Smooth muscle cell (in vitro differentiated cells): ENCODE measurements at regions not wholly inside any gene's neighbourhood (a gene's known extent, or its start where the extent isn't known, plus 50 kb on each side); places are given as distances from the start of the nearest gene placed in this dataset.

ENCODE experiments used
- DNase-seq: peaks from one replicate; lab custom pipeline; 2025; ENCODE audit not compliant: unreplicated experiment; lab: John Stamatoyannopoulos, UW
- H2AFZ ChIP-seq: fragments of 200-600 bp; sonication (generic); 2 replicates; pipeline ENCODE4 v1.6.0; 2016; ENCODE audit warnings: antibody characterized with exemption, low read depth, mild to moderate bottlenecking
- H3F3A ChIP-seq: fragments of 200-600 bp; sonication (generic); 2 replicates; pipeline ENCODE4 v1.6.0; 2017; ENCODE audit warnings: antibody characterized with exemption, low read depth
- H3K27ac ChIP-seq: fragments of 200-600 bp; sonication (generic); 2 replicates; pipeline ENCODE4 v1.5.1; 2016; ENCODE audit warnings: low read depth, mild to moderate bottlenecking
- H3K27me3 ChIP-seq: fragments of 200-600 bp; sonication (generic); 2 replicates; pipeline ENCODE4 v1.6.1; 2016; ENCODE audit warnings: low read depth, mild to moderate bottlenecking
- H3K36me3 ChIP-seq: fragments of 200-600 bp; sonication (generic); 2 replicates; pipeline ENCODE4 v1.5.1; 2016; ENCODE audit warnings: low read depth
- H3K4me1 ChIP-seq: fragments of 200-600 bp; sonication (generic); 2 replicates; pipeline ENCODE4 v1.5.1; 2016; ENCODE audit warnings: low read depth
- H3K4me2 ChIP-seq: fragments of 200-600 bp; sonication (generic); 2 replicates; pipeline ENCODE4 v1.6.0; 2016; ENCODE audit warnings: mild to moderate bottlenecking
- H3K4me3 ChIP-seq: fragments of 200-600 bp; sonication (generic); 2 replicates; pipeline ENCODE4 v1.5.1; 2016; ENCODE audit warnings: mild to moderate bottlenecking
- H3K79me2 ChIP-seq: fragments of 200-600 bp; sonication (generic); 2 replicates; pipeline ENCODE4 v1.6.0; 2016; ENCODE audit warnings: low read depth, mild to moderate bottlenecking
- H3K9ac ChIP-seq: fragments of 200-600 bp; sonication (generic); 2 replicates; pipeline ENCODE4 v1.6.0; 2016; ENCODE audit warnings: low read depth
- H3K9me3 ChIP-seq: fragments of 200-600 bp; sonication (generic); replicated peaks from 2 replicates; pipeline ENCODE4 v1.5.1; 2016; ENCODE audit warnings: low read depth
- H4K20me1 ChIP-seq: fragments of 200-600 bp; sonication (generic); 2 replicates; pipeline ENCODE4 v1.6.0; 2016; ENCODE audit warnings: low read depth
- WGBS: methylation state at CpG from one replicate; pipeline ENCODE4 v1.1.7; 2016; ENCODE audit warnings: low lambda C conversion rate; 5-methylcytosine and 5-hydroxymethylcytosine counted together
- TF ChIP-seq, protein P1 (sequence below): fragments of 200-600 bp; sonication (generic); IDR thresholded peaks from 2 replicates; pipeline ENCODE4 v1.5.1; 2017; ENCODE audit warnings: borderline replicate concordance, mild to moderate bottlenecking, antibody characterized with exemption; ENCODE audit not compliant: insufficient read depth, poor library complexity, severe bottlenecking

DNA sequence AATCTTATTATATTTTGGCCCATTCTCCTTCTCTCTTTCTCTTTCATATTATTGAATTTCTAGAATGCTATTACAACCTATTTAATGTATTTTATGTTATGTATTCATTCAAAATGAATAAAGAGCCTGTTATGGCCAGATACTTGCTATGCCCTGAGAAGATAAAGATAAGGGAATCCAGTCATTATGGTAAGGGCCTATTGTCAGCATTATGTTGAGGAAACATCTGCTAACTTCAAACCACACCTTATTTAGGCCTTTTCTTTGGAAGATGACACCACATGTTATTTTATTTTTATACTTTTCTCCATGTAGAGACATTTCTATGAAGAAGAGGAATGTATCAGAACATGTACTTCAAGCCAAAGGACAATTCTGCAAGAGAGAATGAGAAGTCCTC lies 60.5 kb upstream of the MPP7 start:
- Histone ChIP-seq H2AFZ (no peak overlapping the region), H3K27me3 (peaks cover 14% of the 10 kb centered on the region), H3K4me2 (no peak overlapping the region), H3K79me2 (no peaks in the 10 kb centered on the region), H3K36me3 (no peaks in the 10 kb centered on the region), H3K4me1 (peaks cover 6% of the 10 kb centered on the region), H3K9ac (no peak overlapping the region), H3K27ac (no peak overlapping the region), H4K20me1 (no peaks in the 10 kb centered on the region), H3K9me3 (no peaks in the 10 kb centered on the region), H3K4me3 (no peak overlapping the region), H3F3A (no peaks in the 10 kb centered on the region)
- TF ChIP-seq, protein P1, sequence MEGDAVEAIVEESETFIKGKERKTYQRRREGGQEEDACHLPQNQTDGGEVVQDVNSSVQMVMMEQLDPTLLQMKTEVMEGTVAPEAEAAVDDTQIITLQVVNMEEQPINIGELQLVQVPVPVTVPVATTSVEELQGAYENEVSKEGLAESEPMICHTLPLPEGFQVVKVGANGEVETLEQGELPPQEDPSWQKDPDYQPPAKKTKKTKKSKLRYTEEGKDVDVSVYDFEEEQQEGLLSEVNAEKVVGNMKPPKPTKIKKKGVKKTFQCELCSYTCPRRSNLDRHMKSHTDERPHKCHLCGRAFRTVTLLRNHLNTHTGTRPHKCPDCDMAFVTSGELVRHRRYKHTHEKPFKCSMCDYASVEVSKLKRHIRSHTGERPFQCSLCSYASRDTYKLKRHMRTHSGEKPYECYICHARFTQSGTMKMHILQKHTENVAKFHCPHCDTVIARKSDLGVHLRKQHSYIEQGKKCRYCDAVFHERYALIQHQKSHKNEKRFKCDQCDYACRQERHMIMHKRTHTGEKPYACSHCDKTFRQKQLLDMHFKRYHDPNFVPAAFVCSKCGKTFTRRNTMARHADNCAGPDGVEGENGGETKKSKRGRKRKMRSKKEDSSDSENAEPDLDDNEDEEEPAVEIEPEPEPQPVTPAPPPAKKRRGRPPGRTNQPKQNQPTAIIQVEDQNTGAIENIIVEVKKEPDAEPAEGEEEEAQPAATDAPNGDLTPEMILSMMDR = no peak
- no peak for DNase-seq

DNA sequence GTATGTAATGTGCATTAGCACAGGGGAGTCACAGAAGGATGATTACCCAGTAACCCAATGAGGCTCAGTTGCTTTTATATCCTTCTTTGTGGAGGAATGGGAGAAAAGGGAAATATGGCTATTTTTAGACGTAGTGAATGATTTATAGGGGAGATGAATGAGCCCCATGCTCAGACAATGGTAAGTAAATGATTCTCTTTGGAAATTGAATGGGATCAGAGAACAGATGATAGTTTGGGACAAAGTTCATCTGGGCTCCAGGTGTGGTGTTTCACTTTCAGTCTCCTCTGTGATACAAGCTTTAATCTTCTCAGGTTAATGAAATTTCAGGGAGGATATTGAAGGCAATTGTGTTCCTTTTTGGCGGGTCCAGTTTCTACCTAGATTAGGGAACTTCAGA lies 63.0 kb upstream of the MPP7 start:
- DNase-seq = no peak
- Histone ChIP-seq H3K4me3 (no peak overlapping the region), H3K4me2 (no peak overlapping the region), H3K27me3 (peaks cover 14% of the 10 kb centered on the region), H3F3A (no peaks in the 10 kb centered on the region), H2AFZ (no peak overlapping the region), H3K4me1 (peaks cover 6% of the 10 kb centered on the region), H3K36me3 (no peaks in the 10 kb centered on the region), H4K20me1 (no peaks in the 10 kb centered on the region), H3K9ac (no peak overlapping the region), H3K79me2 (no peaks in the 10 kb centered on the region), H3K9me3 (no peaks in the 10 kb centered on the region), H3K27ac (no peak overlapping the region)
- 84% methylated on average over 2 of the region's 2 CpGs for WGBS
- TF ChIP-seq, protein P1 = no peak

DNA sequence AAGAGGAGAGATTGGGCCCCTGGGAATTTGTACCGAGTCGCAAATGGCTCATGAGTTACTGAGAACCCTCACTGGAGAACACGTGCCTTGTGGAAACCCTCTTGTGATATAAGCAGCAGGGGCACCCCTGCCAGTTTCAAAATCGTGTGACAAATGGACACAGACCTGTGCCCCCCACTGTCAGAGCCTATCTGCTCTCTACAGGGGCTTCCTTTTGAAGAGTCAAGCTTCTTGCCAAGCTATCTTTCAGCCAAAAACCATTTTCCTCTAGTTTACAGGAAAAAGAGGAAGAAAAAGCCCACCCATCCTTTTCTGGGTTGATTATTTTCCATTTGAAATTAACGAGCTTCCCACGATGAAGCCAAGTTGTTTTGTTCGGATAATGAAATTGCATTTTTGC lies 64.1 kb upstream of the MPP7 start:
- Histone ChIP-seq H3K4me2 (no peak overlapping the region), H3K4me3 (no peak overlapping the region), H3K4me1 (peaks cover 6% of the 10 kb centered on the region), H3K36me3 (no peaks in the 10 kb centered on the region), H2AFZ (no peak overlapping the region), H3K79me2 (no peaks in the 10 kb centered on the region), H3K27me3 (peaks cover 14% of the 10 kb centered on the region), H3K27ac (no peak overlapping the region), H3F3A (no peaks in the 10 kb centered on the region), H3K9me3 (no peaks in the 10 kb centered on the region), H4K20me1 (no peaks in the 10 kb centered on the region), H3K9ac (no peak overlapping the region)
- 79% methylated on average over 7 of the region's 7 CpGs for WGBS
- no peak for DNase-seq
- TF ChIP-seq, protein P1 = no peak

DNA sequence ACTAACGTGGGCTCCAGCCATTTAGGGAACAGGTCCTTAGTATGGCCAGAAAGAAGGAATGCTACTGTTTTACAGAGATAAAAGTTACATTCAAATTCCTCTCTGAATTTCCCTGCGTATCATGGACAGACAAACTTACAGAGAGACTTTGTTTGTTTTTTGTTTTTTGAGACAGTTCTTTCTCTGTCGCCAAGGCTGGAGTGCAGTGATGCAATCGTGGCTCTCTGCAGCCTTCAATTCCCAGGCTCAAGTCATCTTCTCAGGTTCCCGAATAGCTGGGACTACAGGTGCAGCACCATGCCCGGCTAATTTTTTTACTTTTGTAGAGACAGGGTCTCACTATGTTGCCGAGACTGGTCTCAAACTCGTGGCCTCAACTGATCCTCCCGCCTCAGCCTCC lies 64.5 kb upstream of the MPP7 start:
- no peak overlapping the region for H3K27ac ChIP-seq
- H3K4me1 ChIP-seq = peaks cover 6% of the 10 kb centered on the region
- no peak overlapping the region for H3K4me2 ChIP-seq
- H3K79me2 ChIP-seq = no peaks in the 10 kb centered on the region
- DNase-seq = no peak
- no peak overlapping the region for H2AFZ ChIP-seq
- H3K4me3 ChIP-seq = no peak overlapping the region
- no peak overlapping the region for H3K9ac ChIP-seq
- H3K27me3 ChIP-seq = peaks cover 14% of the 10 kb centered on the region
- no peaks in the 10 kb centered on the region for H4K20me1 ChIP-seq
- 84% methylated on average over 9 of the region's 9 CpGs for WGBS
- no peaks in the 10 kb centered on the region for H3K36me3 ChIP-seq
- H3K9me3 ChIP-seq = no peaks in the 10 kb centered on the region
- H3F3A ChIP-seq = no peaks in the 10 kb centered on the region
- TF ChIP-seq, protein P1 = no peak
